ENCODE measurements at regions not wholly inside any gene's neighbourhood (a gene's known extent, or its start where the extent isn't known, plus 50 kb on each side); places are given as distances from the start of the nearest gene placed in this dataset.

- DNase-seq: no peak
Measured at GRCh38 chr2:898319-898718, 52.3 kb upstream of the SNTG2 start.

- no peak for DNase-seq
Measured at GRCh38 chr2:897091-897490, 53.6 kb upstream of the SNTG2 start.

- DNase-seq: no peak
Measured at GRCh38 chr2:893311-893710, 57.3 kb upstream of the SNTG2 start.

GRCh38 chr2:892892-893291, 57.8 kb upstream of the SNTG2 start:
- no peak for DNase-seq

GRCh38 chr2:892401-892800, 58.2 kb upstream of the SNTG2 start:
- DNase-seq: no peak

- DNase-seq: no peak
Measured at GRCh38 chr2:891734-892133, 58.9 kb upstream of the SNTG2 start.

- no peak for DNase-seq
Measured at GRCh38 chr2:890791-891190, 59.9 kb upstream of the SNTG2 start.

- no peak for DNase-seq
Measured at GRCh38 chr2:890214-890613, 60.4 kb upstream of the SNTG2 start.

GRCh38 chr2:888906-889566, 61.6 kb upstream of the SNTG2 start:
- DNase-seq: no peak

GRCh38 chr2:888211-888801, 62.3 kb upstream of the SNTG2 start:
- no peak for DNase-seq

GRCh38 chr2:887639-888038, 63.0 kb upstream of the SNTG2 start:
- no peak for DNase-seq

- DNase-seq: no peak
Measured at GRCh38 chr2:886072-887022, 64.3 kb upstream of the SNTG2 start.

GRCh38 chr2:885230-886071, 65.2 kb upstream of the SNTG2 start:
- DNase-seq: no peak

GRCh38 chr2:883803-884748, 66.6 kb upstream of the SNTG2 start:
- no peak for DNase-seq

- no peak for DNase-seq
Measured at GRCh38 chr2:883260-883802, 67.3 kb upstream of the SNTG2 start.

GRCh38 chr2:881204-881918, 69.3 kb upstream of the SNTG2 start:
- no peak for DNase-seq

- no peak for DNase-seq
Measured at GRCh38 chr2:880201-880970, 70.3 kb upstream of the SNTG2 start.

- DNase-seq: no peak
Measured at GRCh38 chr2:879540-879939, 71.1 kb upstream of the SNTG2 start.

GRCh38 chr2:878245-878930, 72.3 kb upstream of the SNTG2 start:
- DNase-seq: no peak
